NCI-H460 (cell line): ENCODE measurements at regions not wholly inside any gene's neighbourhood (a gene's known extent, or its start where the extent isn't known, plus 50 kb on each side); places are given as distances from the start of the nearest gene placed in this dataset.

ENCODE experiments used
- DNase-seq: peaks from one replicate; pipeline ENCODE4 v3.0.0-alpha.2; 2016; ENCODE audit warnings: low read depth; ENCODE audit errors: extremely low read depth

GRCh38 chr2:199631129-199631528 is 173.4 kb upstream of the SATB2 start:
- DNase-seq = no peak

GRCh38 chr2:199629301-199629700 is 171.6 kb upstream of the SATB2 start:
- no peak for DNase-seq

DNA sequence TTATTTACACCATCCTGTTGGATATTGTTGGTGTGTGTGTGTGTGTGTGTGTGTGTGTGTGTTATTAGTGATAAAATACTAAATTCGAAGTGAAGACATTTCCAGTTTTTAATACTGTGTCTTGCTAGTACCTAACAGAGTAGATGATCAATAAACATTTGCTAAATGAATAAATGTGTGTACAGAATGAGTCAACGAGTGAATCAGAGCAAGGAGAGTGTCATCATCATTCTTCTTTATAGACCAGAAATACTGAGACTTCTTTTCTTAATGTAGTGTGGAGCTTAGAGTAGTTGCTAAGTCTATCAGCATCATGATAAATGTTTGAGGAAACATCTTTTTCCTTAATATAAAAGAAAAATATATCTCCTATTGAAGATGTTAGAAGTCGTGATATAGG is 169.7 kb upstream of the SATB2 start:
- no peak for DNase-seq

DNA sequence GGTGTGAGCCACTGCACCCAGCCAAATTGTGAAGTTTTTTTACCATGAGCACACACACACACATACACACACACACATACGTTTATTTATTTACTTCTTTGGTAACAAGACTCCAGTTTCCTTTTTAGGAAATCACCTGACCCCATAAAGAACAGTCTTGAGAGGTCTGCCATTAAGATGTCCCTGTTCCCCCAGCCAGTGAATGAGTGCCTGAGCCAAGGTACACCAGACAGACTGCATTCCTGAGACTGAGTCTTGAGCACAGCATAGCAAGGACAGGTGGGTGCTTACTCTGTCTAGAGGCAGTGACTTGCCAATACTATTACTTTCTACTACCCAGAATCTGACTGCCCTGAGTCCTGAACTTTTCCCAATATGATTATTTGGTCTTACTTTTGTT is 167.2 kb upstream of the SATB2 start:
- no peak for DNase-seq

DNA sequence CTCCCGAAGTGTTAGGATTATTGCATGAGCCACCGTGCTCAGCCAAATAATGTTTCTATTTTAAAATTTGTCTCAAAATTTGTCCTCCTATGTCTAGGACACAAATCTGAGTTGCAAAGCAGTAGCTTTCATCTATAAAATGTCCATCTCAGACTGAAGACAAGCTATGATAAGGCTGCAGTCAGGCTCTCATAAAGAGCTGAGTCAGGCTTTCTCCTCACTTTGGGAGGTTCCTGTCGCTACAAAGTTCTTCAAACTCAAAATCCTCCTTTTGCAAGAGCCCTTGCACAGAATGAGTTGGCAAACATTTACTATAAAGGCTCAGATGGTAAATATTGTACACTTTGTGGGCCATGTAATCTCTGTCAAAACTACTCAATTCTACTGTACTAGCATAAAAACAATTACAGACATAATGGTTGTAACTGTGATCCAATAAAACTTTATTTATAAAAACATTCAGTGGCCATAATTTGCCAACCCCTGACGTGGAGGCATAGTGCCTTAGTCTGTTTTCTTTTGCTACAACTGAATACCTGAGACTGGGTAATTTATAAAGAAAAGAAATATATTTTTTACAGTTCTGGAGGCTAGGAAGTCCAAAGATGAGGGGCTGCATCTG is 154.9 kb upstream of the SATB2 start:
- no peak for DNase-seq

DNA sequence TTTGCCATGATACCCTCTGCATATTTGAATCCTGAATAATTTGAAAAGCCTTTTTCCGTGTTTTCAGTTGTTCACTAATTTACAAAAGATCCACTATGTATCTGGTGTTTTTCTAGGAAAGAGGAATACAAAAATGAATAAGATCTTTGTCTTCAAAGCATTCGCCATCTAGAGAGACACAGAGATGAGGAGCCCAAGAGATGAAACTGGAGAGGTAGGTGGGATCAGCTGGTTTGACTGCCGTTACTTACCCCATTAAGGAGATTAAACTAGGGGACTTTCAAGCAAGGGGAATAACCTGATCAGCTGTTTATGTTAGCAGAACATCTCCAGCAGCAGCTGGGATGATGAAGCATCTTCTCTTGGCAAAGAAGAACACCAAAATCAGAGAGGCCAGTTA is 150.2 kb upstream of the SATB2 start:
- DNase-seq = no peak

- DNase-seq = no peak
Measured at GRCh38 chr2:199606193-199606780, 148.5 kb upstream of the SATB2 start.

- no peak for DNase-seq
Measured at GRCh38 chr2:199603721-199604291, 146.1 kb upstream of the SATB2 start.

- DNase-seq = no peak
Measured at GRCh38 chr2:199602896-199603717, 145.4 kb upstream of the SATB2 start.

DNA sequence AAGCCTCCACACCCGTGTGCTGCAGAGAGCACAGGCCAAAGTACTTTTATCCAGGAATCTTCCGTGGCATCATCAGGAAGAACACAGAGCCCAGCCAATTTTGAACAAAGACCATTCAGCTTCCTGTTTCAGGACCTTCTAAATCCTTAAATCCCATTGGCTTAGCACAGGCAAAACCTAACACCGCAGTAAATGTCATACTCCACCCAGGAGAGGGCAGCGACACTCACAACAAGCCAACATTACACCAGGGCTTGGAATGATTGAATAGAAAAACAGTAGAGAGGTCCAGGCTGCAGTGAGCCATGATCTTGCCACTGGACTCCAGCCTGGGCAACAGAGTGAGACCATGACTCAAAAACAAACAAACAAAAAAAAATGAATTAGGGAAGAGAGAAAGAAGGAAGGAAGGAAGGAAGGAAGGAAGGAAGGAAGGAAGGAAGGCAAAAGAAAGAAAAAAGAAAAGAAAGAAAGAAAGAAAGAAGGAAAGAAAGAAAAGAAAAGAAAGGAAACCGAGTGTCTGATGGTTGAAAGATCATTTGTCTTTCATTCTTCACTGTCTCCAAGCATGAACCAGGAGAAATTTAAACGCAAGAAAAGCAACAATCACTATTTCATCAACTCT is 144.6 kb upstream of the SATB2 start:
- DNase-seq = peak; percentile 18

GRCh38 chr2:199596549-199596948 is 138.8 kb upstream of the SATB2 start:
- peak; percentile 41 for DNase-seq

DNA sequence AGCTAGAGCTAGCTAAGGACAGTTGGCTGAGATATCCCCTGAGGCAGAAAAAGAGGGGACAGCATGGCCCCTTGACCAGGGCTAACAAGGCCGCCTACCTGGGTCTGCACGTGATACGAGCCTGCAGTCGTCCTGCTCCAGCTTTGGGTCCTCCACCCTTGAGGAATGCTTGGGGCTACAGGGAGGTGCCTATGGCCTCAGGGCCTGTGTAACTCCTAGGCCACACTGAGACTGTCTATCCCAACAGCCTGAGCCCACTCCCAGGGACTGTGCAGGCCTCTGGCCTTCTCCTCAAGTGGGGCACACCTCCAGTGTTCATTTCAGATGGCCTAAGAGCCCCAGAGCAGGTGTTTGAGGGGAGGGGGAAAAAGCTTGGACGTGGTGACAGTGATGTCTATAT is 136.7 kb upstream of the SATB2 start:
- DNase-seq = no peak

GRCh38 chr2:199591826-199592225 is 134.1 kb upstream of the SATB2 start:
- no peak for DNase-seq

DNA sequence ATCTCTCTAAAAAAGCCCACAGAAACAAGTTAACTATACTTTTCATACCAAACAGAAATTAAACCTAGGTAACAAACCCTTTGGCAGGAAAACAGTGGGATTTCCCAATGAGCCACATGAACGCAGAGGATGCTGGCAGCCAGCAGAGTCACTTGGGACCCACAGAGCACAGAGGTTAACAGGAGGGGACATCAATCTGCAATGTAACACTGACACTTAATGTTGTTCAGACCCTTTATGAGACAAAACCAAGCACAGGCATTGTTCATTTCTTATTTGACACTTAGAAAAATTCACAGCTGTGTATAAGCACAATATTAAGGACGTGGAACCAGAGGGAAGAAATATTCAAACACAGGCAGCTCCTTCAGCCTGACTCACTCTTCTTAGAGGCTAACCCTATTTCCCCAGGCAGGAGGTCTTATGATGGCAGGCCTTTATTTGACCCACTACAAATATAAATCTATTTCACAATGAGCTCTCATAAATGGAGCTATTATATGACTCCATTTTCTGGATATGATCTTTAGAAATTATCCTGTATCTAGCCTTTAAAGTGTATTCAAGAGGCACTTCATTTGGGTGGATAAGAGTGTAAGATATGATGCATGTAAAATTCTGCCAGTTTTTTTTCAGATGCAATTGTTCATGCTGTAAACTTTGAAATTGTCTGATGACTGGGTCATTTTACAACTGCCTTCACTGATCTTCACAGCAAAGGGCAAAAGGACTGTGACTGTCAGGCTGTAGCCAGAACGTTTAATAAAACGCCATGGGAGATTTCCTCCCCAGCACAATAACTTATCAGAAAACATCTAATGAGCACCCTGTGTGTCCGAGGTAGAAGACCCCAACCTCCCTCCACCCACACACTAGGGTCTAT is 132.8 kb upstream of the SATB2 start:
- DNase-seq = no peak

- no peak for DNase-seq
Measured at GRCh38 chr2:199589306-199589705, 131.6 kb upstream of the SATB2 start.

DNA sequence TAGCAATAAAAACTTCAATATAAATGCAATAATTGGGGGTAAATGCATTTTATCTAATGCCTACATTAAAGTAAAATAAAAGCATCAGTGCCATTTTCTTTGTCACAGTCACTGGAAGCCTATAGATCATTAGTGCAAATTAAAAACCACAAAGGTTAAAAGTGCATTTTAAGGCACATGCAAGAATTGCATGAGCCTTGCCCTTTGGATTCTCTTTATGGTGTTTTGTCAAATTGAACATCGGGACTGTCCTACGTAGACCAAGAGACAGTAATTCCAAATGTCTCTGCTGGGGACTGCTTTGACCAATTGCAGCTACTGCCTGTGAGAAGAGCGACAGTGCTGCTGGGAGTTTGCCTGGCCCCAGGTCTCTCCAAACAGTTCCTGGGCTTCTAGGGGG is 130.3 kb upstream of the SATB2 start:
- no peak for DNase-seq

DNA sequence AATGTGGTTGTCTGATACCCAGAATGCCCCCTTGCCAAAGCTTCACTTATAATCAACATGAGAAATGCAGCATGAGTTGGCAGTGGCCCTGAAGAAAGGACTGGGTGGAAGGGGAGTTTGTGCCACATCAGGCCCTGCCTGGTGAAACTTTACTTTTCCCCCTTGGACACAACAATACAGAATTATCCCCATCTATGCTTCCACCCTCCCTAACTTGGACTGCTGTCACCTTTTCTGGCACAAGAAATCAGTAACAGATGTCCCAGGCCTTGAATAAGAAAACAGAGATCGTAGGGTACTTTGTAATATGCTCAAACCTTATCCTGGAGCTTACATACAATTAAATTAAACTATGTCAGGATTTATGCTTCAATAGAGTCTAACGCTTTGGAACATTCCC is 128.9 kb upstream of the SATB2 start:
- no peak for DNase-seq

DNA sequence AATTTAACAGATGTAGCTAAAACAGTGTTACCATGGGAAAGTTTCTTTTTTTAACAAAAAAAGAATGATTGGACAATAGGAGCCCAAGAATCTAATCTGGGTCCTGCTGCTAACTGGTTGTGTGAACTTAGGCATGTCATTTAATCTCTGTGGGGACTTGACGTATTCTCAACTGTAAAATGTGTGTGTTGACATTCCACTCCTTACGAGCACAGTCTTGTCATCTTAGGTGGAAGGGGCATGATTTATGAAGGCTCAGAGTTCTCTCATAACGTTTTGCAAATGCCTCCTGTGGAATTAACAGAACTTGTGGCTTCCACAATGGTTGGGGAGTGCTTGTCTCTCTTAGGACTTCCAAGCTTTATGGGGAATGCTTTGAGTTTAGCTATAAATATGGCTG is 125.9 kb upstream of the SATB2 start:
- no peak for DNase-seq

DNA sequence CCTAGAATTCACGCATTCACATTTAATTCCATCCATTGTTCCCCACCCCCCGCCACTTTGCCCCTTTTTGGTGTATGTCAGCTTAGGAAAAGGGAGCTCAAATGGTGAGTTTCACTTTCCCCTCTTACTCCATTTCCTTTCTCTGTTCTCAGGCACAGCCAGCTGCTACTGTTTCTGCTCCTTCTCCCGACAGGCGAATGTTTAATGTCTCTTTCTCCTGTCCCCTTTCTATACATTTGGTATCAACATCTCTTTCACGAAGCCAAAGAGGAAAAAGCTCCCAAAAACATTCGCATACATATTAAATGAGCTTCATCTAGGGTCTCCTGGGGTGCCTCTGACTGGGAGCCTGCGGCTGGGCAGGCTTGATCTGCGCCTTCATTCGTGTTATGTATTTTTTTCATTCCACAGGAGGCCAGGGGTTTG is 124.2 kb upstream of the SATB2 start:
- no peak for DNase-seq

GRCh38 chr2:199581408-199581807 is 123.7 kb upstream of the SATB2 start:
- DNase-seq = no peak
